Activated CD4-positive, CD25-positive, alpha-beta regulatory T cell treated with anti-CD3 and anti-CD28 coated beads, Interleukin-2, amount 50 U/mL, for 24 hours (primary cell): ENCODE measurements at regions not wholly inside any gene's neighbourhood (a gene's known extent, or its start where the extent isn't known, plus 50 kb on each side); places are given as distances from the start of the nearest gene placed in this dataset.
"Not testable (repeated sequence)": the region's sequence is repeated elsewhere in the genome, so short reads cannot be mapped to it uniquely, and the experiment has no call there.

ENCODE experiments used
- ATAC-seq, 2 donors: fragments of 150-1000 bp; cut with Tn5 transposase; one replicate each; pipeline ENCODE4 v1.10.0; 2021; ENCODE audit warnings: mild to moderate bottlenecking in 1 of 2, moderate library complexity in 1 of 2

- no peak for ATAC-seq
These were observed 626.5 kb upstream of the AUTS2 start for GRCh38 chr7:68971634-68972340.

- ATAC-seq, result no peak
These were observed 620.8 kb upstream of the AUTS2 start for GRCh38 chr7:68977385-68978055.

DNA sequence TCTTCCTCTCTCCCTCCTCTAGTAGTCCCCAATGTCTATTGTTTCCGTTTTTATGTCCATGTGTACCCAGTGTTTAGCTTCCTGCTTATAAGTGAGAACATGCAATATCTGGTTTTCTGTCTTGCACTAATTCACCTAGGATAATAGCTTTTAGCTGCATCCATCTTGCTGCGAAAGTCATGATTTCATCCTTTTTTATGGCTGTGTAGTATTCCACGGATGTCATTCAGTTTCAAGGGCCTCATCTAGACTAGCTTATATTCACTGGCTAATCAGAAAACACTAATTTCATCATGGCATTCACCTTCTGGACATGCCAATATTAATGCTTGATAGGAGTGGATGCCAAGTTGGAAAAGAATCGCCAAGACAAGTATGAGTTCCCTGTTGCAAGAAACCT lies 619.6 kb upstream of the AUTS2 start:
- no peak for ATAC-seq

- no peak for ATAC-seq
These were observed 618.3 kb upstream of the AUTS2 start for GRCh38 chr7:68980011-68980410.

- not testable (repeated sequence) for ATAC-seq
These were observed 617.8 kb upstream of the AUTS2 start for GRCh38 chr7:68980432-68980831.

- ATAC-seq, result no peak
These were observed 614.0 kb upstream of the AUTS2 start for GRCh38 chr7:68984306-68984705.

DNA sequence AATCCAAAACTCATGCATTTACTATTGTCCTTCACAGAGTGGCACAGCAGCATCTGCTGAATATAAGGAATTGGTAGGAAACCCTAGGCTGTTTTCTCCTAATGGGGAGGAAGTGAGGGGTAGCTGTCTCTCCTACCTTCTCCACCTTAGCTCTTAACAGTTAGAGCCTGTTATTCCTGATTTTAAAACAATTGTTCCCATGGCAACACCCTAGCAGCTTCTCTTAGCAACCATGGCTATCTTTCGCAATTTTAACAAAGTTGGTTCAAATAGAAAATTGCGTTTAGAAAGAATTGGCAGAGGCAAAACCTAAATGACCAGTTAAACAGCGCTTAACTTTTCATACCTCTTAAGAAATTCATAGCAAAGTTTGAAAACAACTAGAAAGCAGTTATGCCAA lies 603.4 kb upstream of the AUTS2 start:
- no peak for ATAC-seq

GRCh38 chr7:68998136-68998535 lies 600.1 kb upstream of the AUTS2 start:
- no peak for ATAC-seq

DNA sequence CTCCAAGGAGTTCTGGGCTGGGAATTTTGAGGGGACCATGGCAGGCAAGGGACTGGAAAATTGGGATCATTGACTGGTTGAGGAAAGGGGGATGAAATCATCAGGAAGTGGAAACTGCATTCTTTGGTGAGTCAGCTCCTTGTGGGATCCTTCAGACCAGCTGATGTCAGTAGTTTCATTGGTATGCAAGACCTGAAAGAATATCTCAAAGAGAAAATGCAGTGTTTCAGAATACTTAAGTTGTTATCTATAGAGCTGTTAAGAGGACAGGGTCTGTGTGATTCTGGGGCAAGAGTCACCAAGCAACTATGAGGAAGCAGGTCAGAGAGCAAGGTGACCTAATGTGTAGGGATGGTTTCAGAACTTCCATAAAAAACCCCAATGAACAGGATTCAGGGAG lies 595.9 kb upstream of the AUTS2 start:
- no peak for ATAC-seq

DNA sequence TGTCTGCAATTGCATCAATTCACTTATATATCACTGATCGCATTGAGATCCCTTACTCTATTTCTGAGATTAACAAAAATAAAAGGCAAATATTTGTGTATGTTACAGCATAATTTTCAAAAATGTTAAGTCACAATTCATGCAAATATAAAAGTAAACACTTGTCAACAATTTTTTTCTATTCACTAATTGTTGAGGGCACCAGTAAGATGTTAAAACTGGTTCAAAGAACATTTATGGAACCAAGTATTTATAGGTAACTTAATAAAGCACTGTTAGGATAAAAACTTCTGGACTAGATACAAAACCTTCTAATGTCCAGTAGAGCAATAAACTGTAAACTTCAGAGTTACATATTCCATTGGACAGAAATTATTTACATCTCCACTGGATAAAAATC lies 586.1 kb upstream of the AUTS2 start:
- no peak for ATAC-seq

DNA sequence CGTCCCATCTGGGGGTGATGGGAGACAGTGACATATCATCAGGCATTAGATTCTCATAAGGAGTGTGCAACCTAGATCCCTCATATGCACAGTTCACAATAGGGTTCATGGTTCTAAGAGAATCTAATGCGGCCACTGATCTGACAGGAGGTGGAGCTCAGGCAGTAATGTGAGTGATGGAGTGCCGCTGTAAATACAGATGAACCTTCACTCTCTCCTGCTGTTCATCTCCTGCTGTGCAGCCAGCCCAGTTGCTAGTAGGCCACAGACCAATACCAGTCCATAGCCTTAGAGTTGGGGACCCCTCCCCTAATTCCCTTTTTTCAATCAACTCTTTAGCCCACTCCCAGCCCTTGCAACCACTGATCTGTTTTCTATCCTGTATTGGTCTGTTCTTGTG lies 581.1 kb upstream of the AUTS2 start:
- no peak for ATAC-seq

GRCh38 chr7:69018200-69018599 lies 580.1 kb upstream of the AUTS2 start:
- ATAC-seq, result no peak

DNA sequence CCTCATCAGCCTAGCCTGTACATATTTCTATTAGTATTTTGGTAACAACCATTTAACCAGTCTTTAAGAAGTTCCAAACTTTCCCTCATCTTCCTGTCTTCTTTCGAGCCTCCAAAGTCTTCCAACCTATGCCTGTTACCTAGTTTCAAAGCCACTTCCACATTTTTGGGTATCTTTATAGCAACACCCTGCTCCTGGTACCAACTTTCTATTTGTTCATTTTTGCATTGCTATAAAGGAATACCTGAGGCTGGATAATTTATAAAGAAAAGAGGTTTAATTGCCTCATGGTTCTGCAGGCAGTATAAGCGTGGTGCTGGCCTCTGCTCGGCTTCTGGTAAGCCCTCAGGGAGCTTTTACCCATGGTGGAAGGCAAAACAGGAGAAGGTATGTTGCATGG lies 578.8 kb upstream of the AUTS2 start:
- no peak for ATAC-seq

GRCh38 chr7:69020536-69020935 lies 577.7 kb upstream of the AUTS2 start:
- no peak for ATAC-seq

DNA sequence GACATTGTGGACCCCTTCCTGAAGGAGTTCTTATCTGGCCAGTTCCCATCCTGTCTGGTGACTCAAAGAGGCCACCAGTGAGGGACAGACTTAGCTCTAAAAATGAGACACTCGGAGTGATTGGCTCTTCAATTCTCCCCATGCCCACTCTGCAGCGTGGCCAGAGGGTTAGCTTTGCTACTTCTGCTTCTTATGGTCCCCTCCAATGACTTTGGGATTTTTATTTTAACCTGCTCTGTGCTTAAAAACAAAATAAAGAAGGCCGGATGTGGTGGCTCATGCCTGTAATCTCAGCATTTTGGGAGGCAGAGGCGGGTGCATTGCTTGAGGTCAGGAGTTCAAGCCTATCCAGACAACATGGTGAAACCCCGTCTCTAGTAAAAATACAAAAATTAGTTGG lies 573.0 kb upstream of the AUTS2 start:
- ATAC-seq, result no peak

DNA sequence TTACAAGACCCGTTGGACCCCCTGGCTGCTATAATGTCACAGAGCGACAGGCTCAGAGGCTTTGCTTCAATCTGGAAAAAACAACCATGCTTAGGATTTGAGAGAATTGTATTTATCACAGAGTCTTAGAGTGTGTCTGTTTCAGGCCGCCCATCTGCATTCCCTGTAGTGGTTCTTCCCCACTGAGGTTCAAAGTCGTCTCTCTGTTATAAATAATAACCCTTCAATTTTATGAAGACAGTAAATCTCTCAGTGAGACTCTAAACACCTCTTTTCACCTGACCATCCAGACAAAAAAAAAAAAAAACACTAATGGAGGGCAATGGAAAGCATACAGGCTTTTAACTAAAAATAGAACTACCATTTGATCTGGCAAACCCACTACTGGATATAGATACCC lies 565.4 kb upstream of the AUTS2 start:
- ATAC-seq, result no peak

- ATAC-seq, result no peak
These were observed 562.4 kb upstream of the AUTS2 start for GRCh38 chr7:69035826-69036225.

- no peak for ATAC-seq
These were observed 562.0 kb upstream of the AUTS2 start for GRCh38 chr7:69036301-69036700.

DNA sequence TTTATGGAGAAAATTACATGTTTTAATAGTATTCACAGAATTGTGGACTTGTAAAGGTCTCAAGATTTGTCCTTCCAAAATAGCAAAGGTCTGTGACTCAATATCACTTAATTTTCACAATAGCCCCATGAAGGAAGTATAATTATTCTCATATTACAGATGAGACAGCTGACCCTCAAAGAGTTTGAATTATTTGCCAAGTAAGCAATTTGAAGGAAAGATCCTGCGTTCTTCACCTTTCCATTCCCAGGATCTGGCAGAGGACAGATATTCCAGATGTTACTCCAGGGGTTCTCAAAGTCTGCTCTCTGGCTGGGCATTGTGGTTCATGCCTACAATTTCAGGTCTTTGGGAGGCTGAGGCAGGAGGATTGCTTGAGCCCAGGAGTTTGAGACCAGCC lies 559.4 kb upstream of the AUTS2 start:
- no peak for ATAC-seq

- no peak for ATAC-seq
These were observed 556.1 kb upstream of the AUTS2 start for GRCh38 chr7:69042138-69042537.

- no peak for ATAC-seq
These were observed 551.0 kb upstream of the AUTS2 start for GRCh38 chr7:69047151-69047754.

GRCh38 chr7:69049326-69049725 lies 548.9 kb upstream of the AUTS2 start:
- ATAC-seq, result no peak

GRCh38 chr7:69052447-69052846 lies 545.8 kb upstream of the AUTS2 start:
- no peak for ATAC-seq

- ATAC-seq, result no peak
These were observed 537.8 kb upstream of the AUTS2 start for GRCh38 chr7:69060516-69060915.
